NCI-H2171 treated with DMSO at 0.1 percent for 48 hours (cell line): ENCODE measurements at regions not wholly inside any gene's neighbourhood (a gene's known extent, or its start where the extent isn't known, plus 50 kb on each side); places are given as distances from the start of the nearest gene placed in this dataset.
"Not testable (repeated sequence)": the region's sequence is repeated elsewhere in the genome, so short reads cannot be mapped to it uniquely, and the experiment has no call there.

Experiments
- DNase-seq: peaks from one replicate; lab custom pipeline; 2025; lab: John Stamatoyannopoulos, UW

GRCh38 chr6:92719773-92720172, 699.6 kb downstream of the EPHA7 start:
- no peak for DNase-seq

- no peak for DNase-seq
These were observed 702.7 kb downstream of the EPHA7 start for GRCh38 chr6:92716638-92717037.

GRCh38 chr6:92715991-92716390, 703.4 kb downstream of the EPHA7 start:
- no peak for DNase-seq

- DNase-seq, result no peak
These were observed 705.0 kb downstream of the EPHA7 start for GRCh38 chr6:92714346-92714745.

GRCh38 chr6:92710048-92710447, 709.3 kb downstream of the EPHA7 start:
- DNase-seq, result no peak

- DNase-seq, result no peak
These were observed 710.4 kb downstream of the EPHA7 start for GRCh38 chr6:92708945-92709344.

GRCh38 chr6:92708270-92708669, 711.1 kb downstream of the EPHA7 start:
- no peak for DNase-seq

GRCh38 chr6:92706976-92707375, 712.4 kb downstream of the EPHA7 start:
- no peak for DNase-seq

- DNase-seq, result no peak
These were observed 717.8 kb downstream of the EPHA7 start for GRCh38 chr6:92701425-92702096.

- no peak for DNase-seq
These were observed 718.9 kb downstream of the EPHA7 start for GRCh38 chr6:92700411-92700810.

GRCh38 chr6:92690997-92691599, 728.3 kb downstream of the EPHA7 start:
- no peak for DNase-seq

GRCh38 chr6:92688342-92688741, 731.0 kb downstream of the EPHA7 start:
- DNase-seq, result no peak

GRCh38 chr6:92687278-92687677, 732.1 kb downstream of the EPHA7 start:
- DNase-seq, result no peak

GRCh38 chr6:92684386-92684785, 735.0 kb downstream of the EPHA7 start:
- DNase-seq, result no peak

- DNase-seq, result no peak
These were observed 735.6 kb downstream of the EPHA7 start for GRCh38 chr6:92683748-92684147.

GRCh38 chr6:92682516-92683398, 736.6 kb downstream of the EPHA7 start:
- no peak for DNase-seq

GRCh38 chr6:92681401-92681800, 738.0 kb downstream of the EPHA7 start:
- no peak for DNase-seq

GRCh38 chr6:92671462-92671861, 747.9 kb downstream of the EPHA7 start:
- not testable (repeated sequence) for DNase-seq

GRCh38 chr6:92667843-92668242, 751.5 kb downstream of the EPHA7 start:
- no peak for DNase-seq

GRCh38 chr6:92648364-92649086, 770.8 kb downstream of the EPHA7 start:
- DNase-seq, result peak; percentile 57

GRCh38 chr6:92647630-92648029, 771.7 kb downstream of the EPHA7 start:
- no peak for DNase-seq

- DNase-seq, result peak; percentile 4
These were observed 775.1 kb downstream of the EPHA7 start for GRCh38 chr6:92644104-92644791.
